GM18517 (cell line): ENCODE measurements at regions not wholly inside any gene's neighbourhood (a gene's known extent, or its start where the extent isn't known, plus 50 kb on each side); places are given as distances from the start of the nearest gene placed in this dataset.

Experiments used
- ATAC-seq: cut with Tn5 transposase; IDR thresholded peaks from one replicate; pipeline ENCODE4 v1.9.1; 2021; ENCODE audit warnings: mild to moderate bottlenecking, moderate library complexity; ENCODE audit not compliant: unreplicated experiment

DNA sequence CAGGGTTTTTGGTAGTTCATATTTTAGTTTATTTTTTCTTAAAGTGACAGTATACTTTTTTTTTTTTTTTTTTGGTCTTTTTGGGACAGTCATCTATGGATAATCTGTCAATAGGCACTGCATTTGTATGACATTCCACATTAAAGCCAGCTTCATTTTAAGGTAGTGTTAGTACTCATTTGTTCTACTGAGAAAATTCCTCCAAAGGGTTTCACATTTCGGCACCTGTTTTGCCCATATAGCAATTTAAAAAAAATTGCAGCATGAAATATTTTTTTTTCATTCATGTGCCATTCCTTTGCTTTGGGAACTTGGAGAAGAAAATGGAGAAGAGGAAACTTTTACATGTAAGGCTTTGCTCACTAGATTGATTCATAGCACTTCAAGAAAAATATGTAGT, 276.3 kb upstream of the TCF4 start:
- no peak for ATAC-seq

GRCh38 chr18:55863876-55864275, 275.9 kb upstream of the TCF4 start:
- ATAC-seq, result no peak

DNA sequence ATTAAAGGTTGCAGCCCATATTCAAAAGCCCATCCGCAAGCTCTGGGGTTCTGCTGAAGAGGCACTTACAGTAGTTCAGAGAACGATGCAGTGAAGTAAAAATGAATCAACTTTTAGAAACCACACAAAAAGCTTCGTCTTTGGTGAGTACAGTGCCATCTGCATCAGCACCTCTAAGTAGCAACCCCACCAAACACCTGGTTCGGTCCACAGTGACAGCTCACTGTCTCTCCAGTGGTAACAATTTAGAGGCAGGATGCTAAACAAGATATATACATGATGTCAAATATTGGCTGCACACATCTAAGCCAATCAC, 275.4 kb upstream of the TCF4 start:
- ATAC-seq, result no peak

DNA sequence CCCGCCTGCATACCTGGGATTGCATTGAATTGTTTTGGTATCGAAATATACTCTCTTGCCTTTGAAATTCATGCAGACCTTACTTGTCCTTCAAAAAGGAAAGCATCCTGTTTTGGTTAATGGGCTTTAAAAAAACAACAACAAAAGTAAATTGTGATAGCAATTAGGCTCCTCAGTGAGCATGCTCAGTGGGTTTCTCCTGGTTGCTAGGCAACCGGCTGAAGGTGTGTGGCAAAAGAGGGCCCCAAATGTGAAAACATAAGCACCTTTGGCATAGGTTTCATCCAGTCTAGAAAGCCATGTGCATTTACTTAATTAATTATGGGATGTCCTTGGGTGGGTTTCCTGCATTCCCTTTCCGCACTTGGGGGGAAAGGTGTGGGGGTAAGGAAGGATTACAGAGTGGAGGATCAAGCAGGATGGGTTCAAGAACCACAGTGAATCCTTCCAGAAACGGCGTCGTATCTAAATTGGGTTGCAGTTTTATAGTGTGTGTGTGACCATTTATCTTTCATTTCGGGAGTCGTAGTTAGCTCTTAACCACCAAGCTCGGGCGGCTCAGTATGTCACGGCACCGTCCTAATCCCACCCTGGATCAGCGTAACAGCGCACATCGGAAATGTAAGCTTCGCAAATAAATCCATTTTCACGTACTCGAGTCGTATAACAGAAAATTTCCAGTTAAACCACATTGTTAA, 274.9 kb upstream of the TCF4 start:
- no peak for ATAC-seq

- ATAC-seq, result no peak
These were observed 273.3 kb upstream of the TCF4 start for GRCh38 chr18:55861266-55861665.

DNA sequence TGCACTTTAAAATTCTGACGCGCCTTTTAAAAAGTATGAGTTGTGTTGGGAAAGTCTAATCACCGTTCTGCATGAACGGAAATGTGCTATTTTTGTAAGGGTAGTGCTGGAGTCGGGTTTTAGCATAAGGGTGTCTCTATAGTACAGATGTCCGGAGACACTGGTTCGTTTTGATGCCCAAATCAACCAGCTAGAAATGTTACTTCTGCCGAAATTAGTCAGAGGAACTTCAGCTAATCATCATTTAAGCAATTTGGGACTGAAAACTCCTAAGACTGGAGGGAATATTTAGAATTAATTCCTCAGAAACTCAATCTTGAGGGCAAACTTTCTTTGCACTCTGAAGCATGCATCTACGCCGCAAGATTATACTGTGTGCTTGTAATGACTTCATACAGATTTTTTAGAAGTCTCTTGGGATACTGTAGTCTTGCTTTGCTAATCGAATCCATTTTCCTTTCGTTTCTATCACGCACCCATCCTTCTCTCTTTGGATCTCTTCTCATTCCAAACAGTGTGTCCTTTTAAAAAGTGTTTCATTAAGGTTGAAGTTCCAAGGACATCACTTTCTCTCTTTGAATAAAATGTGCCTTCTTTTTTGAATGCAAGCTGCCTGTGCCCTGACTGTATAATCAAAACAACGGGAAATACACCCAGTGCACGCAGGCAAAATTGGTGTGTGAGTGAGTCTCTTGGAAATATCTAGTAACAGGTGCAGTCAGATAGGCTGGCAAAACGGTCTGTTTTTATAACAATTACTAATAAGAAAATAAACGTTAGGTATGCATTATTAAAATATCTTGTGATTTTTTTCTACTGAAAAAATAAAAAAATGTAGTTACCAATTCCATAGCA, 270.9 kb upstream of the TCF4 start:
- no peak for ATAC-seq

GRCh38 chr18:55857956-55858355, 270.0 kb upstream of the TCF4 start:
- ATAC-seq, result no peak

- no peak for ATAC-seq
These were observed 269.4 kb upstream of the TCF4 start for GRCh38 chr18:55857409-55857808.

- ATAC-seq, result no peak
These were observed 268.7 kb upstream of the TCF4 start for GRCh38 chr18:55856679-55857078.

- no peak for ATAC-seq
These were observed 268.2 kb upstream of the TCF4 start for GRCh38 chr18:55856229-55856628.

- no peak for ATAC-seq
These were observed 265.3 kb upstream of the TCF4 start for GRCh38 chr18:55853268-55853667.

- no peak for ATAC-seq
These were observed 262.9 kb upstream of the TCF4 start for GRCh38 chr18:55850904-55851303.

- ATAC-seq, result no peak
These were observed 261.4 kb upstream of the TCF4 start for GRCh38 chr18:55849391-55849790.

GRCh38 chr18:55847960-55848359, 260.0 kb upstream of the TCF4 start:
- no peak for ATAC-seq

GRCh38 chr18:55845221-55845620, 257.2 kb upstream of the TCF4 start:
- no peak for ATAC-seq

DNA sequence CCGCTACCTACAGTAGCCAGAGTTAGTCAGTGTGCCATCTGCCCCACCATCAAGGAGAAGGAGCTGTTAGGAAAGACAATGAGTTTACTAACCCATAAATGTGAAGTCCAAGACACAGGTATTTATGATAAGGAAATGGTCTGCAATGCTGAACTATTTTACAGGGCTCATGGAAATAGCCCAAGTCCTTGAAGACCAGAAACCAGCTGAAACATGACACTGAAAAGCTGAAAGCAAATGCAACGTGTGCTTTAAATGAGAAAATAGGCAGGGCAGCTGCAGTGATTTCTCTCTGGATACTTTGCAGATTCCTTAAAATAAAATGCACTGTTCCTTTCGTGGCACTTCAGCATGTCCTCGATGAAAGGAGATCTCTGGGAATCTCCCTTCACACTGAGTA, 256.4 kb upstream of the TCF4 start:
- ATAC-seq, result no peak

DNA sequence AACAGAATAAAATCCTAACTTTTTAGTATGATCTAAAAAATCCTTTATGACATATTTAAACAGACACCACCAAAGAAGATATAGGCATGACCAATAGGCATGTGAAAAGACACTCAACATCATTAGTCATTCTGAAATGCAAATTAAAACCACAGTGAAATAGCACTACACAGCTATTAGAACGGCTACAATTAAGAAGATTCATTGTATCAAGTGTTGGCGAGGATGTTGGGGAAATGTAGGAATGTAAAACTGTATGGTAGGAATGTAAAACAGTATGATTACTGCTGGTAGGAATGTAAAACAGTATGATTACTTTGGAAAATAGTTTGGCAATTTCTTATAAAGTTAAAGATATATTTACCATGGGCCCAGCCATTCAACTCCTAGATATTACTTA, 253.3 kb upstream of the TCF4 start:
- no peak for ATAC-seq

- no peak for ATAC-seq
These were observed 252.7 kb upstream of the TCF4 start for GRCh38 chr18:55840601-55841170.

- ATAC-seq, result no peak
These were observed 251.4 kb upstream of the TCF4 start for GRCh38 chr18:55839343-55839742.

- no peak for ATAC-seq
These were observed 250.8 kb upstream of the TCF4 start for GRCh38 chr18:55838841-55839240.

- no peak for ATAC-seq
These were observed 250.3 kb upstream of the TCF4 start for GRCh38 chr18:55838319-55838718.

DNA sequence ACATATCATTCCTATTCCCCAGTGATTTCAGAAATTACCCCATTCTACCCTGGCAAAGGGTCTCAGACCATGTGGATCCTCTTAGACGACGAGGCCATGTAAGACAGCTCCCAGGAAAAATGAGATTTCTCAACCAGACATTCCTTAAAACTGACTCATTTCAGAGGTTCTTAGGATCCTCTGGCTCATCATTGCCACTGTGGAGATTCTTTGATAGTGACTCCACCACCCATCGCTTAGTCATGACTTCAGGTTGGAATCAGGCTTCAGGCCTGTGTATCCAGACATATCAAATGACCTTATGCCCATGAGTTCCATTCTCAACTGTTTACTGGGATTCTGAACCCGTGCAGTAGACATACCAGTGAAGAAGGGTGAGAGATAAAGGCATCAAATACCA, 245.6 kb upstream of the TCF4 start:
- no peak for ATAC-seq
